WTC11 (cell line): ENCODE measurements at regions not wholly inside any gene's neighbourhood (a gene's known extent, or its start where the extent isn't known, plus 50 kb on each side); places are given as distances from the start of the nearest gene placed in this dataset.

Source experiments
- ATAC-seq: fragments of 200-7000 bp; cut with Tn5 transposase; 2 replicates; pipeline ENCODE4 v1.10.0; 2021; ENCODE audit warnings: mild to moderate bottlenecking, moderate library complexity
- CTCF ChIA-PET: fragments of 300-600 bp; sonication (Branson Sonifier 250); formaldehyde crosslinking; loops from one replicate; lab custom pipeline; 2021; ENCODE audit warnings: antibody characterized with exemption; lab: Charles Lee
- POLR2A ChIA-PET: fragments of 350-600 bp; sonication (Branson Sonifier 250); formaldehyde crosslinking; loops from one replicate; lab custom pipeline; 2021; ENCODE audit warnings: antibody characterized with exemption; lab: Charles Lee
- DNase-seq: peaks from one replicate; pipeline ENCODE4 v3.0.0; 2021; ENCODE audit warnings: low spot score
- H3K27ac Mint-ChIP-seq: 2 replicates; pipeline ENCODE4 v1.8.0; 2021; ENCODE audit warnings: mixed read lengths
- H3K27me3 Mint-ChIP-seq: 2 replicates; pipeline ENCODE4 v1.8.0; 2021; ENCODE audit warnings: low read depth, mild to moderate bottlenecking, moderate library complexity, mixed read lengths
- H3K36me3 Mint-ChIP-seq: 2 replicates; pipeline ENCODE4 v1.8.0; 2021; ENCODE audit warnings: mixed read lengths
- H3K4me1 Mint-ChIP-seq: 2 replicates; pipeline ENCODE4 v1.8.0; 2022; ENCODE audit warnings: mixed read lengths
- H3K4me3 Mint-ChIP-seq: 2 replicates; pipeline ENCODE4 v1.8.0; 2021; ENCODE audit warnings: mild to moderate bottlenecking, moderate library complexity, mixed read lengths
- H3K9me3 Mint-ChIP-seq: 2 replicates; pipeline ENCODE4 v1.8.0; 2021; ENCODE audit warnings: mixed read lengths
- CREM ChIP-seq: sonication (generic); formaldehyde crosslinking; IDR thresholded peaks from 2 replicates; pipeline ENCODE4 v1.8.1; 2022; ENCODE audit warnings: mild to moderate bottlenecking, missing genetic modification reagents, moderate library complexity
- ESRRA ChIP-seq: sonication (generic); formaldehyde crosslinking; IDR thresholded peaks from 2 replicates; pipeline ENCODE4 v1.8.1; 2022; ENCODE audit warnings: mild to moderate bottlenecking, missing genetic modification reagents, borderline replicate concordance
- FOXK1 ChIP-seq: sonication (generic); formaldehyde crosslinking; IDR thresholded peaks from 2 replicates; pipeline ENCODE4 v1.8.0; 2022; ENCODE audit warnings: mild to moderate bottlenecking, moderate library complexity, missing genetic modification reagents
- FOXP1 ChIP-seq: sonication (generic); formaldehyde crosslinking; IDR thresholded peaks from 2 replicates; pipeline ENCODE4 v1.8.0; 2022; ENCODE audit warnings: missing genetic modification reagents, mild to moderate bottlenecking, moderate library complexity, borderline replicate concordance
- GTF2I ChIP-seq: fragments of 250-450 bp; sonication (Bioruptor Pico); conservative IDR thresholded peaks from 2 replicates; pipeline ENCODE4 v1.4.0; 2021; ENCODE audit warnings: mild to moderate bottlenecking
- NFATC4 ChIP-seq: fragments of 250-450 bp; sonication (Bioruptor Pico); IDR thresholded peaks from 2 replicates; pipeline ENCODE4 v1.9.0; 2021; ENCODE audit warnings: mild to moderate bottlenecking
- NR1H2 ChIP-seq: sonication (generic); formaldehyde crosslinking; IDR thresholded peaks from 2 replicates; pipeline ENCODE4 v1.9.0; 2021; ENCODE audit warnings: mild to moderate bottlenecking, moderate library complexity, missing genetic modification reagents
- PRDM15 ChIP-seq: sonication (generic); formaldehyde crosslinking; IDR thresholded peaks from 2 replicates; pipeline ENCODE4 v1.8.0; 2022; ENCODE audit warnings: missing genetic modification reagents
- ZNF232 ChIP-seq: sonication (generic); formaldehyde crosslinking; IDR thresholded peaks from 2 replicates; pipeline ENCODE4 v1.8.0; 2022; ENCODE audit warnings: mild to moderate bottlenecking, missing genetic modification reagents
- ZNF281 ChIP-seq: sonication (generic); formaldehyde crosslinking; IDR thresholded peaks from 2 replicates; pipeline ENCODE4 v1.8.0; 2023; ENCODE audit warnings: mild to moderate bottlenecking, missing genetic modification reagents
- ZNF425 ChIP-seq: fragments of 250-450 bp; sonication (Bioruptor Pico); conservative IDR thresholded peaks from 2 replicates; pipeline ENCODE4 v1.9.0; 2021; ENCODE audit warnings: mild to moderate bottlenecking
- TF ChIP-seq, protein P1 (sequence below): sonication (generic); formaldehyde crosslinking; conservative IDR thresholded peaks from 2 replicates; pipeline ENCODE4 v1.8.1; 2022; ENCODE audit warnings: mild to moderate bottlenecking, missing genetic modification reagents
- TF ChIP-seq, protein P2 (sequence below): sonication (generic); formaldehyde crosslinking; IDR thresholded peaks from 2 replicates; pipeline ENCODE4 v1.8.1; 2023; ENCODE audit warnings: mild to moderate bottlenecking, moderate library complexity, missing genetic modification reagents
- TF ChIP-seq, protein P3 (sequence below): sonication (generic); formaldehyde crosslinking; IDR thresholded peaks from 2 replicates; pipeline ENCODE4 v1.8.0; 2022; ENCODE audit warnings: mild to moderate bottlenecking, missing genetic modification reagents
- TF ChIP-seq, protein P4 (sequence below): fragments of 250-450 bp; sonication (Bioruptor Pico); IDR thresholded peaks from 2 replicates; pipeline ENCODE4 v1.9.0; 2021; ENCODE audit warnings: mild to moderate bottlenecking

- TF ChIP-seq CREM (CRISPR knock-in tag), result no peak
- no peak for TF ChIP-seq GTF2I (CRISPR knock-in tag)
- TF ChIP-seq ESRRA (CRISPR knock-in tag), result no peak
- TF ChIP-seq, protein P1, sequence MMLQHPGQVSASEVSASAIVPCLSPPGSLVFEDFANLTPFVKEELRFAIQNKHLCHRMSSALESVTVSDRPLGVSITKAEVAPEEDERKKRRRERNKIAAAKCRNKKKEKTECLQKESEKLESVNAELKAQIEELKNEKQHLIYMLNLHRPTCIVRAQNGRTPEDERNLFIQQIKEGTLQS (CRISPR knock-in tag), result no peak
- TF ChIP-seq FOXK1, result no peak
- TF ChIP-seq, protein P2, sequence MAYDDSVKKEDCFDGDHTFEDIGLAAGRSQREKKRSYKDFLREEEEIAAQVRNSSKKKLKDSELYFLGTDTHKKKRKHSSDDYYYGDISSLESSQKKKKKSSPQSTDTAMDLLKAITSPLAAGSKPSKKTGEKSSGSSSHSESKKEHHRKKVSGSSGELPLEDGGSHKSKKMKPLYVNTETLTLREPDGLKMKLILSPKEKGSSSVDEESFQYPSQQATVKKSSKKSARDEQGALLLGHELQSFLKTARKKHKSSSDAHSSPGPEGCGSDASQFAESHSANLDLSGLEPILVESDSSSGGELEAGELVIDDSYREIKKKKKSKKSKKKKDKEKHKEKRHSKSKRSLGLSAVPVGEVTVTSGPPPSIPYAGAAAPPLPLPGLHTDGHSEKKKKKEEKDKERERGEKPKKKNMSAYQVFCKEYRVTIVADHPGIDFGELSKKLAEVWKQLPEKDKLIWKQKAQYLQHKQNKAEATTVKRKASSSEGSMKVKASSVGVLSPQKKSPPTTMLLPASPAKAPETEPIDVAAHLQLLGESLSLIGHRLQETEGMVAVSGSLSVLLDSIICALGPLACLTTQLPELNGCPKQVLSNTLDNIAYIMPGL (CRISPR knock-in tag), result no peak
Observed at GRCh38 chr18:55863876-55864275, 275.9 kb upstream of the TCF4 start (continued).

- Mint-ChIP-seq H3K36me3 (no peaks in the 10 kb centered on the region), H3K27me3 (no peaks in the 10 kb centered on the region), H3K4me1 (peaks cover 67% of the 10 kb centered on the region), H3K9me3 (no peaks in the 10 kb centered on the region)
- ATAC-seq, result no peak
- TF ChIP-seq ZNF232 (no peak), ZNF425 (CRISPR knock-in tag) (no peak), PRDM15 (CRISPR knock-in tag) (no peak), ZNF281 (CRISPR knock-in tag) (no peak), CREM (CRISPR knock-in tag) (no peak), GTF2I (CRISPR knock-in tag) (no peak), FOXP1 (CRISPR knock-in tag) (no peak), NR1H2 (CRISPR knock-in tag) (no peak), NFATC4 (CRISPR knock-in tag) (no peak)
- TF ChIP-seq, protein P2 (CRISPR knock-in tag), result no peak
- TF ChIP-seq, protein P3, sequence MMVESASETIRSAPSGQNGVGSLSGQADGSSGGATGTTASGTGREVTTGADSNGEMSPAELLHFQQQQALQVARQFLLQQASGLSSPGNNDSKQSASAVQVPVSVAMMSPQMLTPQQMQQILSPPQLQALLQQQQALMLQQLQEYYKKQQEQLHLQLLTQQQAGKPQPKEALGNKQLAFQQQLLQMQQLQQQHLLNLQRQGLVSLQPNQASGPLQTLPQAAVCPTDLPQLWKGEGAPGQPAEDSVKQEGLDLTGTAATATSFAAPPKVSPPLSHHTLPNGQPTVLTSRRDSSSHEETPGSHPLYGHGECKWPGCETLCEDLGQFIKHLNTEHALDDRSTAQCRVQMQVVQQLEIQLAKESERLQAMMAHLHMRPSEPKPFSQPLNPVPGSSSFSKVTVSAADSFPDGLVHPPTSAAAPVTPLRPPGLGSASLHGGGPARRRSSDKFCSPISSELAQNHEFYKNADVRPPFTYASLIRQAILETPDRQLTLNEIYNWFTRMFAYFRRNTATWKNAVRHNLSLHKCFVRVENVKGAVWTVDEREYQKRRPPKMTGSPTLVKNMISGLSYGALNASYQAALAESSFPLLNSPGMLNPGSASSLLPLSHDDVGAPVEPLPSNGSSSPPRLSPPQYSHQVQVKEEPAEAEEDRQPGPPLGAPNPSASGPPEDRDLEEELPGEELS (CRISPR knock-in tag), result no peak
- TF ChIP-seq, protein P4, sequence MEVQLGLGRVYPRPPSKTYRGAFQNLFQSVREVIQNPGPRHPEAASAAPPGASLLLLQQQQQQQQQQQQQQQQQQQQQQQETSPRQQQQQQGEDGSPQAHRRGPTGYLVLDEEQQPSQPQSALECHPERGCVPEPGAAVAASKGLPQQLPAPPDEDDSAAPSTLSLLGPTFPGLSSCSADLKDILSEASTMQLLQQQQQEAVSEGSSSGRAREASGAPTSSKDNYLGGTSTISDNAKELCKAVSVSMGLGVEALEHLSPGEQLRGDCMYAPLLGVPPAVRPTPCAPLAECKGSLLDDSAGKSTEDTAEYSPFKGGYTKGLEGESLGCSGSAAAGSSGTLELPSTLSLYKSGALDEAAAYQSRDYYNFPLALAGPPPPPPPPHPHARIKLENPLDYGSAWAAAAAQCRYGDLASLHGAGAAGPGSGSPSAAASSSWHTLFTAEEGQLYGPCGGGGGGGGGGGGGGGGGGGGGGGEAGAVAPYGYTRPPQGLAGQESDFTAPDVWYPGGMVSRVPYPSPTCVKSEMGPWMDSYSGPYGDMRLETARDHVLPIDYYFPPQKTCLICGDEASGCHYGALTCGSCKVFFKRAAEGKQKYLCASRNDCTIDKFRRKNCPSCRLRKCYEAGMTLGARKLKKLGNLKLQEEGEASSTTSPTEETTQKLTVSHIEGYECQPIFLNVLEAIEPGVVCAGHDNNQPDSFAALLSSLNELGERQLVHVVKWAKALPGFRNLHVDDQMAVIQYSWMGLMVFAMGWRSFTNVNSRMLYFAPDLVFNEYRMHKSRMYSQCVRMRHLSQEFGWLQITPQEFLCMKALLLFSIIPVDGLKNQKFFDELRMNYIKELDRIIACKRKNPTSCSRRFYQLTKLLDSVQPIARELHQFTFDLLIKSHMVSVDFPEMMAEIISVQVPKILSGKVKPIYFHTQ (CRISPR knock-in tag), result no peak
- TF ChIP-seq, all 79 proteins: peak for 0
- DNase-seq, result no peak
- CTCF ChIA-PET, result no interaction called here
- Mint-ChIP-seq H3K4me3 (no peak overlapping the region), H3K27ac (peak overlapping the region; percentile 51; the same call in 1 of the 2 replicates)
- POLR2A ChIA-PET, result no interaction called here
Observed at GRCh38 chr18:55863391-55863706, 275.4 kb upstream of the TCF4 start.
